H1 (cell line): ENCODE measurements at regions not wholly inside any gene's neighbourhood (a gene's known extent, or its start where the extent isn't known, plus 50 kb on each side); places are given as distances from the start of the nearest gene placed in this dataset.

Experiments used
- CTCF ChIA-PET: fragments of 300-600 bp; sonication (Branson Sonifier 250); formaldehyde crosslinking; loops from one replicate; lab custom pipeline; 2021; ENCODE audit not compliant: partially characterized antibody; lab: Charles Lee
- POLR2A ChIA-PET: fragments of 300-600 bp; sonication (Branson Sonifier 250); formaldehyde crosslinking; loops from one replicate; lab custom pipeline; 2021; ENCODE audit warnings: inconsistent platforms; ENCODE audit not compliant: partially characterized antibody; lab: Charles Lee
- DNase-seq, 2 experiments: peaks; one replicate each; pipeline versions ENCODE4 v3.0.0 to v3.0.0-alpha.2; 2010 to 2022; ENCODE audit warnings: low spot score in 2 of 2, low read depth in 1 of 2, mixed read lengths in 1 of 2
- FAIRE-seq: peaks from 2 replicates; lab custom pipeline; 2011; peaks lifted over from hg19 to GRCh38; lab: Jason Lieb, UNC
- H2AFZ ChIP-seq: 2 replicates; pipeline ENCODE4 v1.8.1; 2012; ENCODE audit warnings: low read length, inconsistent platforms
- H2AK5ac ChIP-seq: 2 replicates; pipeline ENCODE4 v1.6.1; 2013; ENCODE audit warnings: low read depth, low read length
- H2BK120ac ChIP-seq: replicated peaks from 2 replicates; pipeline ENCODE3; 2013; ENCODE audit warnings: low read depth, low read length, inconsistent platforms
- H2BK12ac ChIP-seq: 2 replicates; pipeline ENCODE4 v1.6.1; 2013; ENCODE audit warnings: low read depth, low read length
- H2BK15ac ChIP-seq: 2 replicates; pipeline ENCODE4 v1.6.1; 2013; ENCODE audit warnings: low read length
- H2BK20ac ChIP-seq: 2 replicates; pipeline ENCODE4 v1.6.1; 2013; ENCODE audit warnings: low read length
- H2BK5ac ChIP-seq: 2 replicates; pipeline ENCODE4 v1.6.1; 2013; ENCODE audit warnings: low read depth, low read length
- H3K14ac ChIP-seq: 2 replicates; pipeline ENCODE4 v1.6.1; 2013; ENCODE audit warnings: inconsistent platforms; ENCODE audit not compliant: insufficient read length
- H3K18ac ChIP-seq: 2 replicates; pipeline ENCODE4 v1.6.1; 2013; ENCODE audit warnings: low read length; ENCODE audit errors: extremely low read depth
- H3K23ac ChIP-seq: 2 replicates; pipeline ENCODE4 v1.6.1; 2013; ENCODE audit warnings: inconsistent platforms; ENCODE audit not compliant: insufficient read length
- H3K23me2 ChIP-seq: 2 replicates; pipeline ENCODE4 v1.6.1; 2013; ENCODE audit warnings: low read depth, low read length
- H3K27ac ChIP-seq: 2 replicates; pipeline ENCODE4 v1.6.1; 2011; ENCODE audit warnings: low read depth, low read length, inconsistent platforms
- H3K27me3 ChIP-seq, 4 experiments: replicated peaks in 1 of 4; 1 replicate in 1 of 4; 2 replicates in 3 of 4; pipeline versions ENCODE4 v1.6.1 to v1.8.1; 2011 to 2013; ENCODE audit warnings: low read length in 3 of 4, mild to moderate bottlenecking in 3 of 4, inconsistent platforms in 2 of 4, mixed read lengths in 2 of 4, moderate library complexity in 1 of 4; ENCODE audit not compliant: control insufficient read depth in 3 of 4, insufficient read depth in 3 of 4; ENCODE audit errors: extremely low read depth in 1 of 4
- H3K36me3 ChIP-seq, 4 experiments: 2 replicates each; pipeline versions ENCODE4 v1.6.1 to v1.8.1; 2011 to 2013; ENCODE audit warnings: mild to moderate bottlenecking in 4 of 4, low read length in 3 of 4, moderate library complexity in 2 of 4, control low read depth in 1 of 4, inconsistent platforms in 1 of 4; ENCODE audit not compliant: insufficient read depth in 4 of 4, control insufficient read depth in 2 of 4
- H3K4ac ChIP-seq: replicated peaks from 2 replicates; pipeline ENCODE3; 2013; ENCODE audit warnings: low read length, low read depth, mixed read lengths, inconsistent platforms; ENCODE audit not compliant: insufficient read length
- H3K4me1 ChIP-seq, 4 experiments: replicated peaks in 1 of 4; 1 replicate in 1 of 4; 2 replicates in 3 of 4; pipeline versions ENCODE4 v1.6.1 to v1.8.1; 2011 to 2013; ENCODE audit warnings: low read length in 3 of 4, inconsistent platforms in 2 of 4, mixed read lengths in 1 of 4; ENCODE audit not compliant: insufficient read depth in 4 of 4, control insufficient read depth in 3 of 4
- H3K4me2 ChIP-seq, 2 experiments: 2 replicates each; pipeline versions ENCODE4 v1.6.1 to v1.8.1; 2011 to 2013; ENCODE audit warnings: low read depth in 2 of 2, low read length in 2 of 2, control low read depth in 1 of 2, inconsistent platforms in 1 of 2, mild to moderate bottlenecking in 1 of 2; ENCODE audit not compliant: insufficient read depth in 1 of 2
- H3K4me3 ChIP-seq, 4 experiments: fragments of 200-600, 300-600 bp in 1 of 4; sonication (generic), shearing (Covaris generic), sonication (Bioruptor Twin) in 1 of 4; 2 replicates each; pipeline versions ENCODE4 v1.5.1 to v1.8.1; 2011 to 2016; ENCODE audit warnings: low read length in 4 of 4, low read depth in 3 of 4, control low read depth in 2 of 4, inconsistent platforms in 2 of 4, mild to moderate bottlenecking in 2 of 4, mixed read lengths in 1 of 4, moderate library complexity in 1 of 4; ENCODE audit not compliant: insufficient read depth in 2 of 4; ENCODE audit errors: extremely low read depth in 1 of 4
- H3K56ac ChIP-seq: replicated peaks from 2 replicates; pipeline ENCODE3; 2013; ENCODE audit warnings: low read depth, mild to moderate bottlenecking, mixed read lengths, low read length, inconsistent platforms; ENCODE audit not compliant: insufficient read length
- H3K79me1 ChIP-seq: 2 replicates; pipeline ENCODE4 v1.6.1; 2013; ENCODE audit warnings: low read depth, low read length, control low read depth
- H3K79me2 ChIP-seq, 2 experiments: 2 replicates each; pipeline versions ENCODE4 v1.6.1 to v1.8.1; 2012 to 2013; ENCODE audit warnings: low read length in 2 of 2, mild to moderate bottlenecking in 2 of 2, inconsistent platforms in 1 of 2; ENCODE audit not compliant: insufficient read depth in 2 of 2, control insufficient read depth in 1 of 2
- H3K9ac ChIP-seq, 4 experiments: replicated peaks in 1 of 4; 1 replicate in 1 of 4; 2 replicates in 3 of 4; pipeline versions ENCODE4 v1.6.1 to v1.8.1; 2011 to 2013; ENCODE audit warnings: low read depth in 3 of 4, low read length in 3 of 4, control low read depth in 2 of 4, mild to moderate bottlenecking in 2 of 4, moderate library complexity in 2 of 4, inconsistent platforms in 1 of 4; ENCODE audit errors: extremely low read depth in 1 of 4
- H3K9me3 ChIP-seq, 2 experiments: 2 replicates each; pipeline versions ENCODE4 v1.6.1 to v1.8.1; 2012 to 2013; ENCODE audit warnings: mild to moderate bottlenecking in 2 of 2, moderate library complexity in 2 of 2, control low read depth in 1 of 2, inconsistent platforms in 1 of 2, low read depth in 1 of 2, low read length in 1 of 2, mixed read lengths in 1 of 2; ENCODE audit not compliant: insufficient read depth in 2 of 2
- H4K20me1 ChIP-seq, 2 experiments: replicated peaks in 1 of 2; 2 replicates each; pipeline versions ENCODE3 to v1.8.1; 2011 to 2013; ENCODE audit warnings: inconsistent platforms in 2 of 2, low read length in 2 of 2, mild to moderate bottlenecking in 1 of 2; ENCODE audit not compliant: insufficient read depth in 2 of 2, control insufficient read depth in 1 of 2
- H4K5ac ChIP-seq: 2 replicates; pipeline ENCODE4 v1.6.1; 2013; ENCODE audit warnings: low read length, low read depth, mixed read lengths, inconsistent platforms; ENCODE audit not compliant: insufficient read length
- H4K8ac ChIP-seq: 2 replicates; pipeline ENCODE4 v1.8.0; 2013; ENCODE audit warnings: mild to moderate bottlenecking, moderate library complexity, low read length, inconsistent platforms; ENCODE audit not compliant: insufficient read depth; ENCODE audit errors: extremely low read depth
- H4K91ac ChIP-seq: replicated peaks from 2 replicates; pipeline ENCODE3; 2013; ENCODE audit warnings: low read length, mixed read lengths, inconsistent platforms; ENCODE audit not compliant: insufficient read length
- CHD1 ChIP-seq: IDR thresholded peaks from 2 replicates; pipeline ENCODE4 v1.6.1; 2012; ENCODE audit warnings: low read depth, low read length, improper control_type of control experiment
- WGBS, 2 experiments: shearing (Covaris generic) in 1 of 2; methylation state at CpG; one replicate each; pipeline versions ENCODE4 v1.1.6 to v1.1.7; 2013 to 2015; ENCODE audit warnings: low lambda C conversion rate in 2 of 2, mixed read lengths in 2 of 2, inconsistent platforms in 1 of 2, low coverage in 1 of 2, missing lambda C conversion rate in 1 of 2; ENCODE audit not compliant: insufficient replicate concordance in 2 of 2, insufficient coverage in 1 of 2, insufficient read length in 1 of 2; ENCODE audit errors: extremely low coverage in 1 of 2, missing lambda C conversion rate in 1 of 2; 5-methylcytosine and 5-hydroxymethylcytosine counted together

DNA sequence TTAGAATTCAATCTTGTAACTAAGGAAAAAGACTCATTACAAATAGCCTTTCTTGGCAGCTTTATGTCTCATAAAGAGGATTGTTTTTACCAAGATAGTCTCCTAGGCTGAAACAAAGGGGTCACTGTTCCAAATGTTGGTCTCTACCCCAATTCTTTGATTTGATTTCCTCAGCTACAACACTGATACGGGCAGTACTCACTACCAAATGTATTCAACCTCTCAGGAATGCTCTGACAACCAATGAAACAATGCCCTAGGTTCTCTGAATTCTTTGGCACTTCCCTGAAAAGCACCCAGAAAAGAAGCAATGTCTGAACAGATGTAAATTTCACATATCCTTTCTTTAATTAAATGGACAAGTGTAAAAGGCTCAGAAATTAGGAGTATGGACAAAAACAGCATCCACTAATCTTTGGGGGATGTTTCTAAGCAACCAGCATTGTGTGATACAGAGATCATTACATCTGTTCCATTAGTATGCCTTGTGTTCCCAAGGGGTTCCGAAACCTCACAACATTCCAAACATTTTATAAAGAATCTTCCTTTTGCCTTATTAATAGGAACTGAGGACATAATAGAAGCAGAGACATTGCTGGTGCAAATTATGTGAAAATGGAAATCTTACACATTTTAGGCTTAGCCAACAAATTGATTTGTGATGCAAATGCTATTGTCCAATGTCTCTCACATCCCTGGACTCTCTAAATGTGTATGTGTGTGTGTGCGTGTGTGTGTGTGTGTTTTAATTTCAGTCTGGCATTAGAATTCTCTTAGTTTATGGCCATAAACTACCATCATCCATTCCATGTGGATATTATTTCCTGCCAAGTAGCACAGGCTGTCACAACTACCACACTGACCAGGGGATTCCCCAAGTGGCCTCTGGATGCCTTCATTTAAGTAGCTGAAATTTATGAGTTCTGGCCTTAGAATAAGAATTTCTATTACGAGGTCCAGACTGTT lies 276.0 kb downstream of the MTX2 start:
- no peak overlapping the region for H3K4me3 ChIP-seq
- WGBS, 2 experiments = 77% methylated on average over 4 of the region's 4 CpGs; no CpG with 5 or more reads in 1 of the 2 experiments
- H3K79me1 ChIP-seq = no peaks in the 10 kb centered on the region
- H2BK15ac ChIP-seq = no peak overlapping the region
- H2AFZ ChIP-seq = no peak overlapping the region
- TF ChIP-seq CHD1 = no peak
- H3K27me3 ChIP-seq = peaks cover 0 to 2% (median under 1%) of the 10 kb centered on the region in 4 experiments; a peak in 3 of 7 replicates
- no peak overlapping the region for H3K27ac ChIP-seq
- H2BK20ac ChIP-seq = no peak overlapping the region
- H3K79me2 ChIP-seq = no peaks in the 10 kb centered on the region
- no peaks in the 10 kb centered on the region for H3K9me3 ChIP-seq
- no peak overlapping the region for H4K5ac ChIP-seq
- no peak overlapping the region for H3K9ac ChIP-seq
- H3K14ac ChIP-seq = no peak overlapping the region
- no peaks in the 10 kb centered on the region for H3K4me1 ChIP-seq
- no peak overlapping the region for H4K8ac ChIP-seq
- H3K18ac ChIP-seq = no peak overlapping the region
- no peak overlapping the region for H3K4ac ChIP-seq
- no peak overlapping the region for H3K56ac ChIP-seq
- DNase-seq (no peak), FAIRE-seq (no peak)
- H4K91ac ChIP-seq = no peak overlapping the region
- no peaks in the 10 kb centered on the region for H3K36me3 ChIP-seq
- no peaks in the 10 kb centered on the region for H4K20me1 ChIP-seq
- no peak overlapping the region for H3K4me2 ChIP-seq
- H2AK5ac ChIP-seq = no peak overlapping the region
- no peak overlapping the region for H2BK12ac ChIP-seq
- H2BK5ac ChIP-seq = no peak overlapping the region
- H3K23ac ChIP-seq = no peak overlapping the region
- no peak overlapping the region for H2BK120ac ChIP-seq
- CTCF ChIA-PET = interaction anchor here (0.6 to 4.0 kb wide), 7 partner anchors 9 to 404 kb away, joined by 3 to 18 read pairs (median 4); no protein-coding TSS in a partner anchor
- H3K23me2 ChIP-seq = no peaks in the 10 kb centered on the region
- POLR2A ChIA-PET = no interaction called here
